ENCODE measurements at regions not wholly inside any gene's neighbourhood (a gene's known extent, or its start where the extent isn't known, plus 50 kb on each side); places are given as distances from the start of the nearest gene placed in this dataset.

GRCh38 chr13:56015919-56016318 is 1124.8 kb upstream of the PRR20A start:
- H3K9me3 ChIP-seq (ENCODE audit: control insufficient read depth in 2 of 3, insufficient read depth in 1 of 3, low read length in 3 of 3), result no peaks in the 10 kb centered on the region
- no peak overlapping the region for H3K9ac ChIP-seq (ENCODE audit: low read length in 3 of 3)
- H3K4me3 ChIP-seq (ENCODE audit: low read length in 3 of 3), result no peak overlapping the region
- H3K27me3 ChIP-seq (ENCODE audit: control insufficient read depth, insufficient read depth, low read length), result no peaks in the 10 kb centered on the region
- no peaks in the 10 kb centered on the region for H3K36me3 ChIP-seq (ENCODE audit: control insufficient read depth in 2 of 3, insufficient read depth in 3 of 3, low read length in 3 of 3)
- DNase-seq (no peak), FAIRE-seq (no peak)
- intact Hi-C loops (cut with DNase I), result no loop called here
- no peak overlapping the region for H3K27ac ChIP-seq (ENCODE audit: low read depth in 2 of 2, low read length in 2 of 2)
- no peaks in the 10 kb centered on the region for H3K4me1 ChIP-seq (ENCODE audit: control insufficient read depth in 2 of 3, insufficient read depth in 2 of 3, low read depth in 1 of 3, low read length in 3 of 3)
- TF ChIP-seq, protein P1, sequence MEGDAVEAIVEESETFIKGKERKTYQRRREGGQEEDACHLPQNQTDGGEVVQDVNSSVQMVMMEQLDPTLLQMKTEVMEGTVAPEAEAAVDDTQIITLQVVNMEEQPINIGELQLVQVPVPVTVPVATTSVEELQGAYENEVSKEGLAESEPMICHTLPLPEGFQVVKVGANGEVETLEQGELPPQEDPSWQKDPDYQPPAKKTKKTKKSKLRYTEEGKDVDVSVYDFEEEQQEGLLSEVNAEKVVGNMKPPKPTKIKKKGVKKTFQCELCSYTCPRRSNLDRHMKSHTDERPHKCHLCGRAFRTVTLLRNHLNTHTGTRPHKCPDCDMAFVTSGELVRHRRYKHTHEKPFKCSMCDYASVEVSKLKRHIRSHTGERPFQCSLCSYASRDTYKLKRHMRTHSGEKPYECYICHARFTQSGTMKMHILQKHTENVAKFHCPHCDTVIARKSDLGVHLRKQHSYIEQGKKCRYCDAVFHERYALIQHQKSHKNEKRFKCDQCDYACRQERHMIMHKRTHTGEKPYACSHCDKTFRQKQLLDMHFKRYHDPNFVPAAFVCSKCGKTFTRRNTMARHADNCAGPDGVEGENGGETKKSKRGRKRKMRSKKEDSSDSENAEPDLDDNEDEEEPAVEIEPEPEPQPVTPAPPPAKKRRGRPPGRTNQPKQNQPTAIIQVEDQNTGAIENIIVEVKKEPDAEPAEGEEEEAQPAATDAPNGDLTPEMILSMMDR (IDR thresholded peaks at IDR 0.05; ENCODE audit: borderline replicate concordance, extremely low read depth, insufficient read depth), result no peak

- TF ChIP-seq, protein P1 (IDR thresholded peaks at IDR 0.05; ENCODE audit: borderline replicate concordance, extremely low read depth, insufficient read depth), result no peak
- no peak overlapping the region for H3K9ac ChIP-seq (ENCODE audit: low read length in 3 of 3)
- H3K4me1 ChIP-seq (ENCODE audit: control insufficient read depth in 2 of 3, insufficient read depth in 2 of 3, low read depth in 1 of 3, low read length in 3 of 3), result no peaks in the 10 kb centered on the region
- no peak for DNase-seq
- no peaks in the 10 kb centered on the region for H3K27me3 ChIP-seq (ENCODE audit: control insufficient read depth, insufficient read depth, low read length)
- intact Hi-C loops (cut with DNase I), result no loop called here
- no peak for FAIRE-seq
- no peak overlapping the region for H3K27ac ChIP-seq (ENCODE audit: low read depth in 2 of 2, low read length in 2 of 2)
- H3K36me3 ChIP-seq (ENCODE audit: control insufficient read depth in 2 of 3, insufficient read depth in 3 of 3, low read length in 3 of 3), result no peaks in the 10 kb centered on the region
- no peak overlapping the region for H3K4me3 ChIP-seq (ENCODE audit: low read length in 3 of 3)
- H3K9me3 ChIP-seq (ENCODE audit: control insufficient read depth in 2 of 3, insufficient read depth in 1 of 3, low read length in 3 of 3), result no peaks in the 10 kb centered on the region
Observed at GRCh38 chr13:56019606-56020005, 1121.1 kb upstream of the PRR20A start.

- Histone ChIP-seq H3K9me3 (ENCODE audit: control insufficient read depth in 2 of 3, insufficient read depth in 1 of 3, low read length in 3 of 3) (no peaks in the 10 kb centered on the region), H3K9ac (ENCODE audit: low read length in 3 of 3) (no peak overlapping the region), H3K27me3 (ENCODE audit: control insufficient read depth, insufficient read depth, low read length) (no peaks in the 10 kb centered on the region), H3K36me3 (ENCODE audit: control insufficient read depth in 2 of 3, insufficient read depth in 3 of 3, low read length in 3 of 3) (no peaks in the 10 kb centered on the region), H3K27ac (ENCODE audit: low read depth in 2 of 2, low read length in 2 of 2) (no peak overlapping the region), H3K4me3 (ENCODE audit: low read length in 3 of 3) (no peak overlapping the region), H3K4me1 (ENCODE audit: control insufficient read depth in 2 of 3, insufficient read depth in 2 of 3, low read depth in 1 of 3, low read length in 3 of 3) (no peaks in the 10 kb centered on the region)
- TF ChIP-seq, protein P1 (IDR thresholded peaks at IDR 0.05; ENCODE audit: borderline replicate concordance, extremely low read depth, insufficient read depth), result no peak
- intact Hi-C loops (cut with DNase I), result no loop called here
- DNase-seq (no peak), FAIRE-seq (no peak)
Observed at GRCh38 chr13:56020425-56020824, 1120.3 kb upstream of the PRR20A start.

DNA sequence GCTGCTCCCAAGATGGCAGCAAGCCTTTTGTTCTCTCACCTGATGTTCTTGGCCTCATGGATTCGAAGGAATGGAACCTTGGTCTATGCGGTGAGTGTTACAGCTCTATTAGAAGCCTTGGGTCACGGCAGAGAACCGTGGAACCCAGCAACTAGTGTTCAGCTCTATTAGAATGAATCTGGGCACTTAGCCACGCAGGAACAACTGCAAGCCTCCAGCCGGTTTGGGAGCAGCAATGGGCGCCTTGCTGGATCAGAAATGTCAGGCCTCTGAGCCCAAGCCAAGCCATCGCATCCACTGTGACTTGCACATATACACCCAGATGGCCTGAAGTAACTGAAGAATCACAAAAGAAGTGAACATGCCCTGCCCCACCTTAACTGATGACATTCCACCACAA is 1100.7 kb upstream of the PRR20A start:
- no peaks in the 10 kb centered on the region for H3K4me1 ChIP-seq (ENCODE audit: control insufficient read depth in 2 of 3, insufficient read depth in 2 of 3, low read depth in 1 of 3, low read length in 3 of 3)
- H3K9ac ChIP-seq (ENCODE audit: low read length in 3 of 3), result no peak overlapping the region
- H3K9me3 ChIP-seq (ENCODE audit: control insufficient read depth in 2 of 3, insufficient read depth in 1 of 3, low read length in 3 of 3), result no peaks in the 10 kb centered on the region
- no peak overlapping the region for H3K27ac ChIP-seq (ENCODE audit: low read depth in 2 of 2, low read length in 2 of 2)
- TF ChIP-seq, protein P1 (IDR thresholded peaks at IDR 0.05; ENCODE audit: borderline replicate concordance, extremely low read depth, insufficient read depth), result no peak
- H3K36me3 ChIP-seq (ENCODE audit: control insufficient read depth in 2 of 3, insufficient read depth in 3 of 3, low read length in 3 of 3), result no peaks in the 10 kb centered on the region
- DNase-seq (no peak), FAIRE-seq (no peak)
- intact Hi-C loops (cut with DNase I), result no loop called here
- H3K27me3 ChIP-seq (ENCODE audit: control insufficient read depth, insufficient read depth, low read length), result no peaks in the 10 kb centered on the region
- no peak overlapping the region for H3K4me3 ChIP-seq (ENCODE audit: low read length in 3 of 3)

Measured in kidney (tissue), 13 donors.